Fibroblast of lung (primary cell): ENCODE measurements at regions not wholly inside any gene's neighbourhood (a gene's known extent, or its start where the extent isn't known, plus 50 kb on each side); places are given as distances from the start of the nearest gene placed in this dataset.

Source experiments
- CTCF ChIP-seq, 2 donors: IDR thresholded peaks in 1 of 2; conservative IDR thresholded peaks in 1 of 2; 1 replicate in 1 of 2; 2 replicates in 1 of 2; pipeline ENCODE4 v1.5.1; 2011 to 2012; ENCODE audit warnings: low read length in 2 of 2, control low read depth in 1 of 2, inconsistent platforms in 1 of 2, low read depth in 1 of 2, mild to moderate bottlenecking in 1 of 2
- EZH2 ChIP-seq: IDR thresholded peaks from 2 replicates; pipeline ENCODE4 v1.5.1; 2012; ENCODE audit warnings: low read length, control low read depth, mild to moderate bottlenecking; ENCODE audit errors: missing control alignments

DNA sequence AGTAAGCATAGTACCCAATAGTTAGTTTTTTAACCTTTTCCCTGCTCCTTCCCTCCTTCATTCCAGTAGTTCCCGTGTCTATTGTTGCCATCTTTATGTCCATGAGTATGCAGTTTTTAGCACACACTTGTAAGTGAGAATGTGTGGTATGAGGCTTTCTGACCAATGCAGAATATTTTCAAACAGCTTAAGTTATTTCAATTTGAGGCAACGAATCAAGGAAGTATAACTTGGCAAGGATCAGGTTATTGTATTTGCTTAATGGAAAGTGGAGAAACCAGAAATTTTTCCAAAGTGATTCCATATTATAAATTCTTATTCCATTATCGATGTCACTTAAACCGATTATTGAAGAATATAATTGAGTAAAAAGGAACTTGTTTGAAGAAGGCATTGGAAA, 954.8 kb downstream of the GBE1 start:
- TF ChIP-seq CTCF (conservative IDR thresholded peaks at IDR 0.05 in 1 of 2, IDR thresholded peaks at IDR 0.05 in 1 of 2; ENCODE audit: low read depth in 1 of 2, low read length in 2 of 2) (no peak), EZH2 (no peak)
